BLaER1 (cell line): ENCODE measurements at regions not wholly inside any gene's neighbourhood (a gene's known extent, or its start where the extent isn't known, plus 50 kb on each side); places are given as distances from the start of the nearest gene placed in this dataset.

ENCODE experiments used
- H3K27ac ChIP-seq: shearing (Covaris generic); formaldehyde crosslinking; 2 replicates; pipeline ENCODE4 v1.8.1; 2022
- H3K27me3 ChIP-seq: shearing (Covaris generic); formaldehyde crosslinking; 2 replicates; pipeline ENCODE4 v1.8.1; 2022
- H3K36me3 ChIP-seq: shearing (Covaris generic); formaldehyde crosslinking; 2 replicates; pipeline ENCODE4 v1.8.1; 2022
- H3K4me1 ChIP-seq: shearing (Covaris generic); formaldehyde crosslinking; 2 replicates; pipeline ENCODE4 v1.8.1; 2022
- H3K4me2 ChIP-seq: shearing (Covaris generic); formaldehyde crosslinking; 2 replicates; pipeline ENCODE4 v1.8.1; 2022
- H3K4me3 ChIP-seq: shearing (Covaris generic); formaldehyde crosslinking; 2 replicates; pipeline ENCODE4 v1.8.1; 2022
- H3K9ac ChIP-seq: shearing (Covaris generic); formaldehyde crosslinking; 2 replicates; pipeline ENCODE4 v1.8.1; 2022
- H3K9me3 ChIP-seq: shearing (Covaris generic); formaldehyde crosslinking; 2 replicates; pipeline ENCODE4 v1.8.1; 2022
- H4K20me1 ChIP-seq: shearing (Covaris generic); formaldehyde crosslinking; 2 replicates; pipeline ENCODE4 v1.8.1; 2022
- Cebpa-rat ChIP-seq: shearing (Covaris generic); IDR thresholded peaks from 2 replicates; pipeline ENCODE4 v1.8.1; 2022

- H3K9ac ChIP-seq = no peak overlapping the region
- no peak overlapping the region for H3K4me2 ChIP-seq
- H3K9me3 ChIP-seq = no peaks in the 10 kb centered on the region
- no peaks in the 10 kb centered on the region for H3K36me3 ChIP-seq
- H3K27me3 ChIP-seq = peaks cover 17% of the 10 kb centered on the region; the same call in 1 of the 2 replicates
- peaks cover 30% of the 10 kb centered on the region for H3K4me1 ChIP-seq
- H4K20me1 ChIP-seq = peaks cover 11% of the 10 kb centered on the region; the same call in 1 of the 2 replicates
- no peak overlapping the region for H3K27ac ChIP-seq
- no peak overlapping the region for H3K4me3 ChIP-seq
- TF ChIP-seq Cebpa-rat = no peak
These were observed 1266.8 kb downstream of the BRD1 start for GRCh38 chr22:48560836-48561235.

- H3K4me1 ChIP-seq = peaks cover 35% of the 10 kb centered on the region
- no peak overlapping the region for H3K4me2 ChIP-seq
- no peak for TF ChIP-seq Cebpa-rat
- H3K9ac ChIP-seq = no peak overlapping the region
- H3K4me3 ChIP-seq = no peak overlapping the region
- peaks cover 17% of the 10 kb centered on the region; the same call in 1 of the 2 replicates for H3K27me3 ChIP-seq
- H3K36me3 ChIP-seq = no peaks in the 10 kb centered on the region
- no peak overlapping the region for H3K27ac ChIP-seq
- peaks cover 13% of the 10 kb centered on the region; the same call in 1 of the 2 replicates for H4K20me1 ChIP-seq
- H3K9me3 ChIP-seq = no peaks in the 10 kb centered on the region
These were observed 1267.3 kb downstream of the BRD1 start for GRCh38 chr22:48560389-48560751.

- H3K9ac ChIP-seq = no peak overlapping the region
- peaks cover 21% of the 10 kb centered on the region for H3K27me3 ChIP-seq
- TF ChIP-seq Cebpa-rat = no peak
- H3K9me3 ChIP-seq = no peaks in the 10 kb centered on the region
- peaks cover 40% of the 10 kb centered on the region for H3K4me1 ChIP-seq
- no peaks in the 10 kb centered on the region for H3K36me3 ChIP-seq
- H3K4me2 ChIP-seq = no peak overlapping the region; the same call in 1 of the 2 replicates
- no peak overlapping the region for H3K27ac ChIP-seq
- H4K20me1 ChIP-seq = peaks cover 13% of the 10 kb centered on the region; the same call in 1 of the 2 replicates
- no peak overlapping the region for H3K4me3 ChIP-seq
These were observed 1267.9 kb downstream of the BRD1 start for GRCh38 chr22:48559647-48560388.

GRCh38 chr22:48558606-48559402 is 1268.9 kb downstream of the BRD1 start:
- peaks cover 41% of the 10 kb centered on the region for H3K4me1 ChIP-seq
- peaks cover 31% of the 10 kb centered on the region for H3K27me3 ChIP-seq
- H3K4me2 ChIP-seq = no peak overlapping the region
- TF ChIP-seq Cebpa-rat = no peak
- H3K4me3 ChIP-seq = no peak overlapping the region
- no peak overlapping the region for H3K9ac ChIP-seq
- no peaks in the 10 kb centered on the region for H3K36me3 ChIP-seq
- H4K20me1 ChIP-seq = peaks cover 13% of the 10 kb centered on the region; the same call in 1 of the 2 replicates
- no peak overlapping the region for H3K27ac ChIP-seq
- no peaks in the 10 kb centered on the region for H3K9me3 ChIP-seq

DNA sequence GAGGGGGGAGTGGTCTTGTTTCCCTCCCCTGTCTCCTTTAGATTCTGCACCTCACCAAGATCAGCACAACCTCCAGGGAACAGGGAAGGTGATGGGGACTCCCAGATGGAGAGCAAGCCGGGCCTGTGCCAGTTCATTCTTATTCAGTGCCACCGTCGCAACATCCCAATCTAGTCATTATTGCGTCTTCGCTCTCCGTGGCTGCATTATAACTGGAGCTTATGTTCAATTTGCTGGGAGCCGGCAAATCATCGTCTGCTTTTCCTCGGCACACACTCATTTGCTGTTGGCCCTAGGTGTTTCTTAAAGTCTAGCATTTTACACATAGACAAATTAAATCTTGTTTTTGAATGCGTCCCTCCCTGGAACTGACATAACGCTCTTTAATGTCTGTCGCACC is 1269.7 kb downstream of the BRD1 start:
- no peak for TF ChIP-seq Cebpa-rat
- Histone ChIP-seq H4K20me1 (peaks cover 20% of the 10 kb centered on the region; the same call in 1 of the 2 replicates), H3K9me3 (no peaks in the 10 kb centered on the region), H3K36me3 (no peaks in the 10 kb centered on the region), H3K4me2 (no peak overlapping the region), H3K4me1 (peaks cover 41% of the 10 kb centered on the region), H3K27me3 (peaks cover 39% of the 10 kb centered on the region), H3K27ac (no peak overlapping the region), H3K9ac (no peak overlapping the region), H3K4me3 (no peak overlapping the region)

DNA sequence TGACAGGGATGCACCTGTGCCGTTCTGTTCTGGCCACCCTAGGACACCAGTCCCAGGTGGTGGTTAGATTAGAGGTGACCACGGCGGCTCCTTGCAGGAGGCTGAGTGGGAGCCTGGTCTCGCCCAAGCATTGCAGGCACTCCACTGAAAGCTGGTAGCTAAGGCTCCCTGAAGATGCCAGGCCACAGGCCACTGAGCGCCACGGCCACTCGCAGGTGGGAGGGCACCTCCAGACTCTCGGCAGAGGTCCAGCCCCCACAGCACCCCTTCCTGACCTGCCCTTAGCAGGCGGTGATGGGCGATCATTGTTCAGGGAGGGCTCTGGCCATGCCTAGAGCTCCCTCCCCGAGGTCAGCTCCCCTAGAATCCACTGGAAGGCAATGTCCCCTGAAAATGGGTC is 1270.2 kb downstream of the BRD1 start:
- Histone ChIP-seq H3K27ac (no peak overlapping the region), H3K27me3 (peaks cover 44% of the 10 kb centered on the region), H3K9ac (no peak overlapping the region), H3K4me1 (peaks cover 41% of the 10 kb centered on the region), H3K4me3 (no peak overlapping the region), H4K20me1 (peaks cover 26% of the 10 kb centered on the region; the same call in 1 of the 2 replicates), H3K9me3 (no peaks in the 10 kb centered on the region), H3K4me2 (no peak overlapping the region), H3K36me3 (no peaks in the 10 kb centered on the region)
- no peak for TF ChIP-seq Cebpa-rat

GRCh38 chr22:48556751-48557150 is 1270.9 kb downstream of the BRD1 start:
- H3K9ac ChIP-seq = no peak overlapping the region
- H3K9me3 ChIP-seq = no peaks in the 10 kb centered on the region
- peaks cover 52% of the 10 kb centered on the region for H3K27me3 ChIP-seq
- H3K36me3 ChIP-seq = no peaks in the 10 kb centered on the region
- peak overlapping the region; percentile 64 for H3K4me2 ChIP-seq
- H3K4me1 ChIP-seq = peaks cover 39% of the 10 kb centered on the region
- H3K4me3 ChIP-seq = no peak overlapping the region
- no peak for TF ChIP-seq Cebpa-rat
- H3K27ac ChIP-seq = no peak overlapping the region
- peaks cover 32% of the 10 kb centered on the region; the same call in 1 of the 2 replicates for H4K20me1 ChIP-seq

- Histone ChIP-seq H3K4me2 (peak overlapping the region; percentile 64), H4K20me1 (peaks cover 35% of the 10 kb centered on the region; the same call in 1 of the 2 replicates), H3K4me1 (peaks cover 33% of the 10 kb centered on the region), H3K27me3 (peaks cover 54% of the 10 kb centered on the region), H3K9ac (no peak overlapping the region), H3K27ac (no peak overlapping the region), H3K9me3 (no peaks in the 10 kb centered on the region), H3K36me3 (no peaks in the 10 kb centered on the region), H3K4me3 (no peak overlapping the region)
- TF ChIP-seq Cebpa-rat = no peak
These were observed 1271.5 kb downstream of the BRD1 start for GRCh38 chr22:48556222-48556621.

DNA sequence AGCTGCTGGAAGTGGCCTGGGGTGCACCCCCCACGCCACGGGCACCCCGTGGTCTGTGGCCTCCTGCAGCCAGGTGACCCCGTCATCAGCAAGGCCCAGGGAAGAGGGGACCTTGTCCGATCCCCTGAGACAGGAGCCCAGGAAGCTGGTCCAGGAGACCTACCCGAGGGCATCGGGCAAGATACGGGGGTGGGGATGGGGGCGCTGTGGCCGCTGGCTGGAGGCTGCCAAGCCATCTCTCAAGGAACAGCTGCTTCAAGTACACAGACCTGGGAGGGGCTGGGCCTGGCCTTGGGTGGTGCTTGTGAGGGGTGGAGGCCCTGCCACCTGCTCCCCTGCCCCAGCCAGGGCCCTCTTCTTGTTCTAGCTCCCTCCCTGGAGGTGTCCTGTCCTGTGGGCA is 1272.1 kb downstream of the BRD1 start:
- H3K36me3 ChIP-seq = no peaks in the 10 kb centered on the region
- peaks cover 54% of the 10 kb centered on the region for H3K27me3 ChIP-seq
- no peak overlapping the region for H3K4me3 ChIP-seq
- H3K4me2 ChIP-seq = peak overlapping the region; percentile 64
- no peaks in the 10 kb centered on the region for H3K9me3 ChIP-seq
- H3K4me1 ChIP-seq = peaks cover 31% of the 10 kb centered on the region
- no peak for TF ChIP-seq Cebpa-rat
- H3K9ac ChIP-seq = no peak overlapping the region
- H4K20me1 ChIP-seq = peaks cover 38% of the 10 kb centered on the region; the same call in 1 of the 2 replicates
- H3K27ac ChIP-seq = no peak overlapping the region
